ENCODE measurements at regions not wholly inside any gene's neighbourhood (a gene's known extent, or its start where the extent isn't known, plus 50 kb on each side); places are given as distances from the start of the nearest gene placed in this dataset.

DNA sequence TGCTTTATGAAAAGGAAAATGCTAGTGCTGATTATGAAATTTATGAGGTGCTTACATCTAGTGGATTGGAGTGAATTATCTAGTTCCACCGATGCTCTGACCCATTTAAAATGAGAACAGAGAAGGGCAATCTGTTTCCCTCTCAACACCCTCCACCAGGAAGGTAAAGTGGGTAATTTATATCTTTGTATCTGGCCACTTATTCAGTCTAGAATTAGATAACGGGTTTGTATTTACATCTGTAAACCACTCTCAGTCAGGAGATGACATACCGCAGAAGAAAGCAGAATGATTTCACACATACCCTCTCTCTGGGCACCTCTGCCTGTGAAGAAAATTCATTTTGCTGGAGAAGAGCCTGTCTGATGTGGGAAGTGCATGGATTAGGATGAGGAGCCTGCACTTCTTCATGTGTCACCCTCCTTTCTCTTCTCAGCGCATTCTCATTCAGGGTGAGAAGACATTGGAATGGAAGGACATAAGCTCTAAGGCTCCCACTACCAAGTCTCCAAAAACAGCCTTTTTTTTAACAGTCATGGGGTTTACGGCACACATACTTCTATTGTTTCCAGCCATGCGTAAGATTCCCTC lies 646.7 kb upstream of the SALL1 start:
- H3K4me3 Mint-ChIP-seq = no peak overlapping the region
- H3K36me3 Mint-ChIP-seq (ENCODE audit: low read depth) = no peaks in the 10 kb centered on the region

DNA sequence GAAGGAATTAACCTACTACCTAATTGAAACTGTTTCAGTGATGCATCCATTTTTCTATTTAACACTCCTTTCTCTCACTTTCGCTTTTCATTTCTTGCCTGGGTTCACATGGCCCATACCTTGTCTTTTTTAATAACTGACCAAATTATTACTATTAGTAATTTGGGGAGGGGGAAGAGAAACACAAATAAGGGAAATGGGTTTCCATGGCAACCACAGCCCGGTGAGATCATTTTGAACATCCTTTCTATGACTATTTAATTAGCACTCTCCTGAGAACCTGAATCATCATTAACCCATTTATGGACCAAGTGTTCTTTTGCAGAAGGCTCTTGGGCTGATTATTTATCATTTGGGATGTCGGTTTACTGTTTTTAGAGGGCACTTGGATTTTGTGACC lies 628.2 kb upstream of the SALL1 start:
- Mint-ChIP-seq H3K4me1 (ENCODE audit: low read depth) (no peaks in the 10 kb centered on the region), H3K27ac (no peak overlapping the region), H3K9me3 (no peaks in the 10 kb centered on the region), H3K4me3 (no peak overlapping the region), H3K36me3 (ENCODE audit: low read depth) (no peaks in the 10 kb centered on the region), H3K27me3 (ENCODE audit: insufficient read depth) (peaks cover 4% of the 10 kb centered on the region; the same call in 1 of the 2 replicates)
- no peak for DNase-seq
- TF ChIP-seq, protein P1, sequence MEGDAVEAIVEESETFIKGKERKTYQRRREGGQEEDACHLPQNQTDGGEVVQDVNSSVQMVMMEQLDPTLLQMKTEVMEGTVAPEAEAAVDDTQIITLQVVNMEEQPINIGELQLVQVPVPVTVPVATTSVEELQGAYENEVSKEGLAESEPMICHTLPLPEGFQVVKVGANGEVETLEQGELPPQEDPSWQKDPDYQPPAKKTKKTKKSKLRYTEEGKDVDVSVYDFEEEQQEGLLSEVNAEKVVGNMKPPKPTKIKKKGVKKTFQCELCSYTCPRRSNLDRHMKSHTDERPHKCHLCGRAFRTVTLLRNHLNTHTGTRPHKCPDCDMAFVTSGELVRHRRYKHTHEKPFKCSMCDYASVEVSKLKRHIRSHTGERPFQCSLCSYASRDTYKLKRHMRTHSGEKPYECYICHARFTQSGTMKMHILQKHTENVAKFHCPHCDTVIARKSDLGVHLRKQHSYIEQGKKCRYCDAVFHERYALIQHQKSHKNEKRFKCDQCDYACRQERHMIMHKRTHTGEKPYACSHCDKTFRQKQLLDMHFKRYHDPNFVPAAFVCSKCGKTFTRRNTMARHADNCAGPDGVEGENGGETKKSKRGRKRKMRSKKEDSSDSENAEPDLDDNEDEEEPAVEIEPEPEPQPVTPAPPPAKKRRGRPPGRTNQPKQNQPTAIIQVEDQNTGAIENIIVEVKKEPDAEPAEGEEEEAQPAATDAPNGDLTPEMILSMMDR (IDR thresholded peaks at IDR 0.05) = no peak

More for the DNA sequence above, 646.7 kb upstream of the SALL1 start:
- H3K4me1 Mint-ChIP-seq (ENCODE audit: low read depth) = no peaks in the 10 kb centered on the region
- H3K27ac Mint-ChIP-seq = no peak overlapping the region
- H3K27me3 Mint-ChIP-seq (ENCODE audit: insufficient read depth) = peaks cover 5% of the 10 kb centered on the region; the same call in 1 of the 2 replicates
- DNase-seq = no peak
- TF ChIP-seq, protein P1 (IDR thresholded peaks at IDR 0.05) = no peak
- no peaks in the 10 kb centered on the region for H3K9me3 Mint-ChIP-seq

DNA sequence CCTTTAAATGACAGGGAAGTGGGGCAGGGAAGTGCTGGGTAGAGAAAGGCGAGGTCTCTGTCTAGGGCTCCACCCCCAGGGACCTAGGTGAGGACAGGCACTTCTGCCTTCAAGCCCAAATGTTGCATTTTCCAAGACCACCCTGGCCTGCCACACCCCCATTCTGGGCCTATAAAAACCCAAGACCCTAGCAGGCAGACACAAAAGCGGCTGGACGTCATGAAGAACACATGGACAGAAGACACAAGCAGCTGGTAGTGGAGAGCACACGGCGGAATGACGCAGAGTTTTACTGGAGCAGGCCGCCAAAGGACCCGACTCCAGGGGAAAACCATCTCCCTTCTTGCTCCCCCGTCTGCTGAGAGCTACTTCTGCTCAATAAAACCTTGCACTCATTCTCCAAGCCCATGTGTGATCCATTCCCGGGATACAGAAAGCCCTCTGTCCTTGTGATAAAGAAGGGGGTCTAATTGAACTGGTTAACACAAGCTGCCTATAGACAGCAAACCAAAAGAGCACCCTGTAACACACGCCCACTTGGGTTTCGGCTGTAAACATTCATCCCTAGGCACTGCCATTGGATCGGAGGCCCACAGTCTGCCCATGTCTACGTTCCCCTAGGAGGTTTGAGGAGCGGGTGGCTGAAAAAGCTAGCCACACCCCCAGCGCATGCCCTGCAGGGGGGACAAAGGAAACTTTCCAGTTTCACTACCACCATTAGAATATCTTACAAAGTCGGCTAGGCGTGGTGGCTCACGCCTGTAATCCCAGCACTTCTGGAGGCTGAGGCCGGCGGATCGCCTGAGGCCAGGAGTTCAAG lies 622.2 kb upstream of the SALL1 start:
- no peaks in the 10 kb centered on the region for H3K36me3 Mint-ChIP-seq (ENCODE audit: low read depth)
- H3K27ac Mint-ChIP-seq = no peak overlapping the region
- H3K4me1 Mint-ChIP-seq (ENCODE audit: low read depth) = no peaks in the 10 kb centered on the region
- no peak overlapping the region for H3K4me3 Mint-ChIP-seq
- no peak for DNase-seq
- peaks cover 15% of the 10 kb centered on the region; the same call in 1 of the 2 replicates for H3K27me3 Mint-ChIP-seq (ENCODE audit: insufficient read depth)
- TF ChIP-seq, protein P1 (IDR thresholded peaks at IDR 0.05) = no peak
- H3K9me3 Mint-ChIP-seq = no peaks in the 10 kb centered on the region

- H3K9me3 Mint-ChIP-seq = no peaks in the 10 kb centered on the region
- H3K36me3 Mint-ChIP-seq (ENCODE audit: low read depth) = no peaks in the 10 kb centered on the region
- H3K4me1 Mint-ChIP-seq (ENCODE audit: low read depth) = peaks cover 8% of the 10 kb centered on the region
- H3K4me3 Mint-ChIP-seq = no peak overlapping the region
- TF ChIP-seq, protein P1 (IDR thresholded peaks at IDR 0.05) = no peak
- no peak overlapping the region for H3K27ac Mint-ChIP-seq
- no peak for DNase-seq
- peaks cover 9% of the 10 kb centered on the region; the same call in 1 of the 2 replicates for H3K27me3 Mint-ChIP-seq (ENCODE audit: insufficient read depth)
Observed at GRCh38 chr16:51766739-51767138, 615.7 kb upstream of the SALL1 start.

DNA sequence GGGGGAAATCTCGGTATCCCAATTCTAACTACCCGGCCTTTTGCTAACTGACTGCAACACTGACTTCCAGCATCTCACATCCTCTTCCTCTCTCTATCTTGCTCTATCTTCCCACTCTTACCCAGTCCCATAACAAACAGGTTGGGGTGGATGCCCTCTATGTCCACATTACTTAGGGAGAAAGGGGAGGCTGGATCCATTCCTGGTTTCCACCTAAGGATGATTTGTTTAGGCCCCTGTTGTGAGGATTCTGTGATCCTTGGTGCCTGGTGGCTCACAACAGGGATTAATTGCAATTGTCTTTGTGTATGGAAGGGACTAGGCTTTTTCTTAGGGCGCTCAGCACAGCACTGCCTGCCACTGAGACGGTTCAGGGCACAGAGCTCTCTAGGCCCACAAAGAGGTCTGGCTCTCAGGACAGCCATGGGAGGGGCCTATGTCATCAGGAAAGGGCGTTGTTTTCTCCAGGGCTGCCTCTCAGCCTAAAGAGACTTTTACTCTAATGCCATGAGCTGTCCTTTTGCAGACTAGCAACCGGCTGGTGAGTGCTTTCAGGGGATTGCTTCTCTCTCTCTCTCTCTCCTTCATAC lies 612.1 kb upstream of the SALL1 start:
- Mint-ChIP-seq H3K27me3 (ENCODE audit: insufficient read depth) (peaks cover 4% of the 10 kb centered on the region), H3K36me3 (ENCODE audit: low read depth) (no peaks in the 10 kb centered on the region), H3K4me3 (no peak overlapping the region), H3K27ac (no peak overlapping the region), H3K9me3 (no peaks in the 10 kb centered on the region), H3K4me1 (ENCODE audit: low read depth) (peaks cover 10% of the 10 kb centered on the region)
- TF ChIP-seq, protein P1 (IDR thresholded peaks at IDR 0.05) = no peak
- no peak for DNase-seq

All from HFFc6 (cell line).